SU-DHL-6 (cell line): ENCODE measurements at regions not wholly inside any gene's neighbourhood (a gene's known extent, or its start where the extent isn't known, plus 50 kb on each side); places are given as distances from the start of the nearest gene placed in this dataset.
"Not testable (repeated sequence)": the region's sequence is repeated elsewhere in the genome, so short reads cannot be mapped to it uniquely, and the experiment has no call there.

ENCODE experiments used
- EZH2phosphoT487 ChIP-seq: fragments of 200-600 bp; sonication (generic), shearing (Covaris generic); conservative IDR thresholded peaks from 2 replicates; pipeline ENCODE4 v1.6.1; 2018; ENCODE audit warnings: mild to moderate bottlenecking, antibody characterized with exemption, low read length, moderate library complexity, mixed read lengths
- TF ChIP-seq, protein P1 (sequence below): fragments of 200-600 bp; sonication (generic); IDR thresholded peaks from one replicate; pipeline ENCODE4 v1.5.1; 2017; ENCODE audit warnings: antibody characterized with exemption, mild to moderate bottlenecking, low read length, moderate library complexity; ENCODE audit not compliant: insufficient read depth, poor library complexity, severe bottlenecking

DNA sequence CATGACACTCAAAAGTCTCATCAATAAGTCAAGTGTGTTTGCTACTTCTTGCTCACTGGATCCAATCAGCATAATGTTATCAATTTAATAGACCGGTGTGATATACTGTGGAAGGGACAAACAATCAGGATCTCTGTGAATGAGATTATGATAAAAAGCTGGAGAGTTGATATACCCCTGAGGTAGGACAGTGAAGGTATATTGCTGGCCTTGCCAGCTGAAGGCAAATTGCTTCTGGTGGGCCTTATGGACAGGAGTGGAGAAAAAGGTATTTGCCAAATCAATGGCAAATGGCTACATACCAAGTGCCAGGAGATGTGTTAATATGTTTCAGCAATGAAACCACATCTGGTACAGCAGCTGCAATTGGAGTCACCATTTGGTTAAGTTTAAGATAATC is 134.4 kb upstream of the TENT5A start:
- TF ChIP-seq, protein P1, sequence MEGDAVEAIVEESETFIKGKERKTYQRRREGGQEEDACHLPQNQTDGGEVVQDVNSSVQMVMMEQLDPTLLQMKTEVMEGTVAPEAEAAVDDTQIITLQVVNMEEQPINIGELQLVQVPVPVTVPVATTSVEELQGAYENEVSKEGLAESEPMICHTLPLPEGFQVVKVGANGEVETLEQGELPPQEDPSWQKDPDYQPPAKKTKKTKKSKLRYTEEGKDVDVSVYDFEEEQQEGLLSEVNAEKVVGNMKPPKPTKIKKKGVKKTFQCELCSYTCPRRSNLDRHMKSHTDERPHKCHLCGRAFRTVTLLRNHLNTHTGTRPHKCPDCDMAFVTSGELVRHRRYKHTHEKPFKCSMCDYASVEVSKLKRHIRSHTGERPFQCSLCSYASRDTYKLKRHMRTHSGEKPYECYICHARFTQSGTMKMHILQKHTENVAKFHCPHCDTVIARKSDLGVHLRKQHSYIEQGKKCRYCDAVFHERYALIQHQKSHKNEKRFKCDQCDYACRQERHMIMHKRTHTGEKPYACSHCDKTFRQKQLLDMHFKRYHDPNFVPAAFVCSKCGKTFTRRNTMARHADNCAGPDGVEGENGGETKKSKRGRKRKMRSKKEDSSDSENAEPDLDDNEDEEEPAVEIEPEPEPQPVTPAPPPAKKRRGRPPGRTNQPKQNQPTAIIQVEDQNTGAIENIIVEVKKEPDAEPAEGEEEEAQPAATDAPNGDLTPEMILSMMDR, result not testable (repeated sequence)
- TF ChIP-seq EZH2phosphoT487, result not testable (repeated sequence)
